ENCODE measurements at regions not wholly inside any gene's neighbourhood (a gene's known extent, or its start where the extent isn't known, plus 50 kb on each side); places are given as distances from the start of the nearest gene placed in this dataset.

- Histone ChIP-seq H3K4me1 (replicated peaks) (no peaks in the 10 kb centered on the region), H3K27ac (no peak overlapping the region), H3K36me3 (no peaks in the 10 kb centered on the region), H3K9me3 (no peaks in the 10 kb centered on the region), H3K27me3 (replicated peaks; ENCODE audit: insufficient read depth) (no peaks in the 10 kb centered on the region), H3K4me3 (no peak overlapping the region)
- TF ChIP-seq CTCF (IDR thresholded peaks at IDR 0.05) (no peak), POLR2AphosphoS5 (IDR thresholded peaks at IDR 0.05) (no peak), POLR2A (IDR thresholded peaks at IDR 0.05) (no peak)
- DNase-seq (ENCODE audit: low spot score), result no peak
- WGBS, result 78% methylated on average over 3 of the region's 3 CpGs
- intact Hi-C loops (cut with DNase I), result no loop called here
These were observed 85.5 kb upstream of the PALMD start for GRCh38 chr1:99560207-99561040.

GRCh38 chr1:99561952-99562351 is 84.0 kb upstream of the PALMD start:
- no peaks in the 10 kb centered on the region for H3K4me1 ChIP-seq (replicated peaks)
- H3K36me3 ChIP-seq, result no peaks in the 10 kb centered on the region
- H3K27ac ChIP-seq, result no peak overlapping the region
- intact Hi-C loops (cut with DNase I), result no loop called here
- H3K9me3 ChIP-seq, result no peaks in the 10 kb centered on the region
- no peaks in the 10 kb centered on the region for H3K27me3 ChIP-seq (replicated peaks; ENCODE audit: insufficient read depth)
- TF ChIP-seq POLR2AphosphoS5 (IDR thresholded peaks at IDR 0.05) (no peak), POLR2A (IDR thresholded peaks at IDR 0.05) (no peak), CTCF (IDR thresholded peaks at IDR 0.05) (no peak)
- DNase-seq (ENCODE audit: low spot score), result no peak
- no peak overlapping the region for H3K4me3 ChIP-seq
- WGBS, result 97% methylated on average over 6 of the region's 6 CpGs

- Histone ChIP-seq H3K27me3 (replicated peaks; ENCODE audit: insufficient read depth) (no peaks in the 10 kb centered on the region), H3K27ac (no peak overlapping the region), H3K4me3 (no peak overlapping the region), H3K9me3 (no peaks in the 10 kb centered on the region), H3K36me3 (no peaks in the 10 kb centered on the region), H3K4me1 (replicated peaks) (no peaks in the 10 kb centered on the region)
- TF ChIP-seq CTCF (IDR thresholded peaks at IDR 0.05) (no peak), POLR2A (IDR thresholded peaks at IDR 0.05) (no peak), POLR2AphosphoS5 (IDR thresholded peaks at IDR 0.05) (no peak)
- intact Hi-C loops (cut with DNase I), result no loop called here
- whole genome bisulfite sequencing, result 86% methylated on average over 1 of the region's 1 CpG
- DNase-seq (ENCODE audit: low spot score), result no peak
These were observed 80.2 kb upstream of the PALMD start for GRCh38 chr1:99565606-99566289.

GRCh38 chr1:99566290-99567021 is 79.5 kb upstream of the PALMD start:
- Histone ChIP-seq H3K4me1 (replicated peaks) (no peaks in the 10 kb centered on the region), H3K4me3 (no peak overlapping the region), H3K27ac (no peak overlapping the region), H3K36me3 (no peaks in the 10 kb centered on the region), H3K9me3 (no peaks in the 10 kb centered on the region), H3K27me3 (replicated peaks; ENCODE audit: insufficient read depth) (no peaks in the 10 kb centered on the region)
- WGBS, result 87% methylated on average over 4 of the region's 4 CpGs
- intact Hi-C loops (cut with DNase I), result no loop called here
- DNase-seq (ENCODE audit: low spot score), result no peak
- no peak for TF ChIP-seq POLR2A (IDR thresholded peaks at IDR 0.05)

GRCh38 chr1:99570486-99571089 is 75.3 kb upstream of the PALMD start:
- no peak overlapping the region for H3K27ac ChIP-seq
- 40% methylated on average over 6 of the region's 6 CpGs for WGBS

More at GRCh38 chr1:99570486-99571089, 75.3 kb upstream of the PALMD start:
- H3K27me3 ChIP-seq (replicated peaks; ENCODE audit: insufficient read depth), result no peaks in the 10 kb centered on the region
- intact Hi-C loops (cut with DNase I), result no loop called here
- no peaks in the 10 kb centered on the region for H3K36me3 ChIP-seq
- no peaks in the 10 kb centered on the region for H3K9me3 ChIP-seq
- TF ChIP-seq CTCF (IDR thresholded peaks at IDR 0.05) (no peak), POLR2A (IDR thresholded peaks at IDR 0.05) (no peak), POLR2AphosphoS5 (IDR thresholded peaks at IDR 0.05) (no peak)
- H3K4me3 ChIP-seq, result no peak overlapping the region
- DNase-seq (ENCODE audit: low spot score), result no peak
- no peaks in the 10 kb centered on the region for H3K4me1 ChIP-seq (replicated peaks)
